Choroid plexus epithelial cell (primary cell): ENCODE measurements at regions not wholly inside any gene's neighbourhood (a gene's known extent, or its start where the extent isn't known, plus 50 kb on each side); places are given as distances from the start of the nearest gene placed in this dataset.
A peak's percentile ranks its signal among the peaks of the same experiment; 100 is the strongest.

Experiments used
- DNase-seq: peaks from one replicate; pipeline ENCODE4 v3.0.0-alpha.2; 2010; ENCODE audit warnings: low read depth
- H3K4me3 ChIP-seq: 2 replicates; pipeline ENCODE4 v1.5.1; 2011; ENCODE audit warnings: low read depth, mild to moderate bottlenecking, control low read depth, low read length, moderate library complexity
- CTCF ChIP-seq: conservative IDR thresholded peaks from 2 replicates; pipeline ENCODE4 v1.5.1; 2011; ENCODE audit warnings: low read depth, mild to moderate bottlenecking, control low read depth, inconsistent platforms, low read length, moderate library complexity

GRCh38 chr2:204432196-204432595 lies 113.1 kb upstream of the PARD3B start:
- H3K4me3 ChIP-seq, result no peak overlapping the region
- no peak for DNase-seq
- no peak for TF ChIP-seq CTCF

- DNase-seq, result peak; percentile 10
- H3K4me3 ChIP-seq, result no peak overlapping the region
- TF ChIP-seq CTCF, result no peak
Measured at GRCh38 chr2:204434660-204435462, 110.4 kb upstream of the PARD3B start.

- H3K4me3 ChIP-seq, result no peak overlapping the region
- no peak for TF ChIP-seq CTCF
- peak; percentile 4 for DNase-seq
Measured at GRCh38 chr2:204436230-204436629, 109.0 kb upstream of the PARD3B start.

GRCh38 chr2:204437408-204437807 lies 107.9 kb upstream of the PARD3B start:
- TF ChIP-seq CTCF, result no peak
- DNase-seq, result no peak
- no peak overlapping the region for H3K4me3 ChIP-seq

- DNase-seq, result no peak
- H3K4me3 ChIP-seq, result no peak overlapping the region
- TF ChIP-seq CTCF, result no peak
Measured at GRCh38 chr2:204437815-204438756, 107.2 kb upstream of the PARD3B start.

GRCh38 chr2:204441316-204441715 lies 104.0 kb upstream of the PARD3B start:
- H3K4me3 ChIP-seq, result no peak overlapping the region
- TF ChIP-seq CTCF, result no peak
- DNase-seq, result no peak
